ENCODE measurements at regions not wholly inside any gene's neighbourhood (a gene's known extent, or its start where the extent isn't known, plus 50 kb on each side); places are given as distances from the start of the nearest gene placed in this dataset.

GRCh38 chr13:79654520-79654919, 173.6 kb downstream of the NDFIP2 start:
- Histone ChIP-seq H3K14ac (ENCODE audit: low read length) (no peak overlapping the region), H4K91ac (ENCODE audit: low read depth, low read length, poor library complexity) (no peak overlapping the region), H3K4me3 (ENCODE audit: low read length in 2 of 2) (no peak overlapping the region), H3K4me1 (ENCODE audit: control insufficient read depth in 2 of 2, insufficient read depth in 1 of 2, low read depth in 1 of 2, low read length in 2 of 2) (peaks cover 9 to 28% of the 10 kb centered on the region in 2 donors), H2AK5ac (ENCODE audit: low read depth, low read length) (no peak overlapping the region), H3K9ac (ENCODE audit: low read depth, low read length, poor library complexity) (no peak overlapping the region), H2BK120ac (ENCODE audit: low read depth, low read length) (no peak overlapping the region), H3K27ac (replicated peaks; ENCODE audit: low read length) (no peak overlapping the region), H3K23ac (ENCODE audit: low read depth, low read length, poor library complexity) (no peak overlapping the region), H3K36me3 (replicated peaks in 1 of 2; ENCODE audit: control insufficient read depth in 2 of 2, insufficient read depth in 2 of 2, low read length in 2 of 2) (no peaks in the 10 kb centered on the region), H3K79me1 (ENCODE audit: low read depth, low read length) (no peaks in the 10 kb centered on the region), H3K18ac (ENCODE audit: low read length) (no peak overlapping the region), H3K27me3 (ENCODE audit: control insufficient read depth in 3 of 3, insufficient read depth in 3 of 3, low read depth in 1 of 3, low read length in 3 of 3) (no peaks in the 10 kb centered on the region), H2AFZ (ENCODE audit: low read length) (no peak overlapping the region), H3K4me2 (ENCODE audit: insufficient read depth, low read length, poor library complexity, severe bottlenecking) (no peak overlapping the region), H3K9me3 (replicated peaks in 1 of 2; ENCODE audit: control insufficient read depth in 2 of 2, insufficient read depth in 1 of 2, low read depth in 1 of 2, low read length in 2 of 2) (no peaks in the 10 kb centered on the region), H2BK15ac (ENCODE audit: low read length) (no peak overlapping the region), H2BK12ac (ENCODE audit: low read length) (no peak overlapping the region), H2BK5ac (ENCODE audit: low read length) (no peak overlapping the region), H3K4ac (ENCODE audit: low read length) (no peak overlapping the region), H4K8ac (ENCODE audit: low read depth, low read length) (no peak overlapping the region)
- no peak for DNase-seq (ENCODE audit: low spot score)

- H4K91ac ChIP-seq (ENCODE audit: low read depth, low read length, poor library complexity), result no peak overlapping the region
- H3K18ac ChIP-seq (ENCODE audit: low read length), result no peak overlapping the region
- H2BK12ac ChIP-seq (ENCODE audit: low read length), result no peak overlapping the region
- H2BK120ac ChIP-seq (ENCODE audit: low read depth, low read length), result no peak overlapping the region
- no peaks in the 10 kb centered on the region for H3K36me3 ChIP-seq (replicated peaks in 1 of 2; ENCODE audit: control insufficient read depth in 2 of 2, insufficient read depth in 2 of 2, low read length in 2 of 2)
- no peak for DNase-seq (ENCODE audit: low spot score)
- H4K8ac ChIP-seq (ENCODE audit: low read depth, low read length), result no peak overlapping the region
- H3K27me3 ChIP-seq (ENCODE audit: control insufficient read depth in 3 of 3, insufficient read depth in 3 of 3, low read depth in 1 of 3, low read length in 3 of 3), result no peaks in the 10 kb centered on the region
- no peaks in the 10 kb centered on the region for H3K9me3 ChIP-seq (replicated peaks in 1 of 2; ENCODE audit: control insufficient read depth in 2 of 2, insufficient read depth in 1 of 2, low read depth in 1 of 2, low read length in 2 of 2)
- H3K23ac ChIP-seq (ENCODE audit: low read depth, low read length, poor library complexity), result no peak overlapping the region
- no peak overlapping the region for H3K14ac ChIP-seq (ENCODE audit: low read length)
- no peak overlapping the region for H3K27ac ChIP-seq (replicated peaks; ENCODE audit: low read length)
- no CpG with 5 or more reads among the region's 4 CpGs for WGBS, 2 donors (ENCODE audit: extremely low coverage in 2 of 2, insufficient read length in 2 of 2, insufficient replicate concordance in 1 of 2)
- H3K9ac ChIP-seq (ENCODE audit: low read depth, low read length, poor library complexity), result no peak overlapping the region
- no peak overlapping the region for H3K4ac ChIP-seq (ENCODE audit: low read length)
- no peak overlapping the region for H2BK5ac ChIP-seq (ENCODE audit: low read length)
- H2AFZ ChIP-seq (ENCODE audit: low read length), result no peak overlapping the region
- no peak overlapping the region for H2AK5ac ChIP-seq (ENCODE audit: low read depth, low read length)
- no peak overlapping the region for H3K4me2 ChIP-seq (ENCODE audit: insufficient read depth, low read length, poor library complexity, severe bottlenecking)
- no peak overlapping the region for H3K4me3 ChIP-seq (ENCODE audit: low read length in 2 of 2)
- peaks cover 0 to 13% of the 10 kb centered on the region in 2 donors for H3K4me1 ChIP-seq (ENCODE audit: control insufficient read depth in 2 of 2, insufficient read depth in 1 of 2, low read depth in 1 of 2, low read length in 2 of 2)
- no peak overlapping the region for H2BK15ac ChIP-seq (ENCODE audit: low read length)
- H3K79me1 ChIP-seq (ENCODE audit: low read depth, low read length), result no peaks in the 10 kb centered on the region
Measured at GRCh38 chr13:79650688-79651087, 169.7 kb downstream of the NDFIP2 start.

- H3K4ac ChIP-seq (ENCODE audit: low read length), result no peak overlapping the region
- H4K8ac ChIP-seq (ENCODE audit: low read depth, low read length), result no peak overlapping the region
- no peaks in the 10 kb centered on the region for H3K36me3 ChIP-seq (replicated peaks in 1 of 2; ENCODE audit: control insufficient read depth in 2 of 2, insufficient read depth in 2 of 2, low read length in 2 of 2)
- H3K27ac ChIP-seq (replicated peaks; ENCODE audit: low read length), result no peak overlapping the region
- no peak overlapping the region for H3K4me3 ChIP-seq (ENCODE audit: low read length in 2 of 2)
- no peak overlapping the region for H4K91ac ChIP-seq (ENCODE audit: low read depth, low read length, poor library complexity)
- H3K27me3 ChIP-seq (ENCODE audit: control insufficient read depth in 3 of 3, insufficient read depth in 3 of 3, low read depth in 1 of 3, low read length in 3 of 3), result no peaks in the 10 kb centered on the region
- H2AK5ac ChIP-seq (ENCODE audit: low read depth, low read length), result no peak overlapping the region
- no peak overlapping the region for H2BK12ac ChIP-seq (ENCODE audit: low read length)
- no peak overlapping the region for H3K9ac ChIP-seq (ENCODE audit: low read depth, low read length, poor library complexity)
- H3K18ac ChIP-seq (ENCODE audit: low read length), result no peak overlapping the region
- no peak overlapping the region for H2BK5ac ChIP-seq (ENCODE audit: low read length)
- peaks cover 0 to 3% of the 10 kb centered on the region in 2 donors for H3K4me1 ChIP-seq (ENCODE audit: control insufficient read depth in 2 of 2, insufficient read depth in 1 of 2, low read depth in 1 of 2, low read length in 2 of 2)
- H3K9me3 ChIP-seq (replicated peaks in 1 of 2; ENCODE audit: control insufficient read depth in 2 of 2, insufficient read depth in 1 of 2, low read depth in 1 of 2, low read length in 2 of 2), result no peaks in the 10 kb centered on the region
- H2AFZ ChIP-seq (ENCODE audit: low read length), result no peak overlapping the region
- no peak overlapping the region for H2BK15ac ChIP-seq (ENCODE audit: low read length)
- no peak overlapping the region for H2BK120ac ChIP-seq (ENCODE audit: low read depth, low read length)
- DNase-seq (ENCODE audit: low spot score), result no peak
- H3K23ac ChIP-seq (ENCODE audit: low read depth, low read length, poor library complexity), result no peak overlapping the region
- no peak overlapping the region for H3K14ac ChIP-seq (ENCODE audit: low read length)
- no peaks in the 10 kb centered on the region for H3K79me1 ChIP-seq (ENCODE audit: low read depth, low read length)
- H3K4me2 ChIP-seq (ENCODE audit: insufficient read depth, low read length, poor library complexity, severe bottlenecking), result no peak overlapping the region
- no CpG with 5 or more reads among the region's 1 CpG for WGBS, 2 donors (ENCODE audit: extremely low coverage in 2 of 2, insufficient read length in 2 of 2, insufficient replicate concordance in 1 of 2)
Measured at GRCh38 chr13:79648191-79648590, 167.2 kb downstream of the NDFIP2 start.

GRCh38 chr13:79647533-79647932, 166.6 kb downstream of the NDFIP2 start:
- no peak overlapping the region for H2AK5ac ChIP-seq (ENCODE audit: low read depth, low read length)
- no peak overlapping the region for H3K27ac ChIP-seq (replicated peaks; ENCODE audit: low read length)
- WGBS, 2 donors (ENCODE audit: extremely low coverage in 2 of 2, insufficient read length in 2 of 2, insufficient replicate concordance in 1 of 2), result no CpG with 5 or more reads among the region's 2 CpGs
- H4K8ac ChIP-seq (ENCODE audit: low read depth, low read length), result no peak overlapping the region
- no peak overlapping the region for H4K91ac ChIP-seq (ENCODE audit: low read depth, low read length, poor library complexity)
- H3K9me3 ChIP-seq (replicated peaks in 1 of 2; ENCODE audit: control insufficient read depth in 2 of 2, insufficient read depth in 1 of 2, low read depth in 1 of 2, low read length in 2 of 2), result no peaks in the 10 kb centered on the region
- H3K23ac ChIP-seq (ENCODE audit: low read depth, low read length, poor library complexity), result no peak overlapping the region
- no peak overlapping the region for H3K14ac ChIP-seq (ENCODE audit: low read length)
- H3K36me3 ChIP-seq (replicated peaks in 1 of 2; ENCODE audit: control insufficient read depth in 2 of 2, insufficient read depth in 2 of 2, low read length in 2 of 2), result no peaks in the 10 kb centered on the region
- no peak overlapping the region for H2BK5ac ChIP-seq (ENCODE audit: low read length)
- H3K79me1 ChIP-seq (ENCODE audit: low read depth, low read length), result no peaks in the 10 kb centered on the region
- no peak overlapping the region for H3K9ac ChIP-seq (ENCODE audit: low read depth, low read length, poor library complexity)
- H3K4ac ChIP-seq (ENCODE audit: low read length), result no peak overlapping the region
- H3K27me3 ChIP-seq (ENCODE audit: control insufficient read depth in 3 of 3, insufficient read depth in 3 of 3, low read depth in 1 of 3, low read length in 3 of 3), result no peaks in the 10 kb centered on the region
- no peak overlapping the region for H2AFZ ChIP-seq (ENCODE audit: low read length)
- no peak overlapping the region for H3K4me2 ChIP-seq (ENCODE audit: insufficient read depth, low read length, poor library complexity, severe bottlenecking)
- H2BK15ac ChIP-seq (ENCODE audit: low read length), result no peak overlapping the region
- H2BK120ac ChIP-seq (ENCODE audit: low read depth, low read length), result no peak overlapping the region
- DNase-seq (ENCODE audit: low spot score), result no peak
- no peak overlapping the region for H3K4me3 ChIP-seq (ENCODE audit: low read length in 2 of 2)
- H3K4me1 ChIP-seq (ENCODE audit: control insufficient read depth in 2 of 2, insufficient read depth in 1 of 2, low read depth in 1 of 2, low read length in 2 of 2), result peaks cover 0 to 3% of the 10 kb centered on the region in 2 donors
- no peak overlapping the region for H2BK12ac ChIP-seq (ENCODE audit: low read length)
- no peak overlapping the region for H3K18ac ChIP-seq (ENCODE audit: low read length)

Measured in neuronal stem cell (in vitro differentiated cells).